Stimulated activated CD8-positive, alpha-beta memory T cell treated with anti-CD3 and anti-CD28 coated beads, Interleukin-7, amount 100 ng/mL, for 1 hour (primary cell): ENCODE measurements at regions not wholly inside any gene's neighbourhood (a gene's known extent, or its start where the extent isn't known, plus 50 kb on each side); places are given as distances from the start of the nearest gene placed in this dataset.

Source experiments
- DNase-seq, 2 donors: peaks; one replicate each; pipeline ENCODE4 v3.0.0-alpha.2; 2020; ENCODE audit warnings: low read depth in 2 of 2

GRCh38 chr2:144708626-144709025 lies 188.7 kb upstream of the ZEB2 start:
- DNase-seq: no peak

- no peak for DNase-seq
These were observed 187.9 kb upstream of the ZEB2 start for GRCh38 chr2:144707736-144708326.

- DNase-seq: no peak
These were observed 186.7 kb upstream of the ZEB2 start for GRCh38 chr2:144706647-144707046.

- DNase-seq: no peak
These were observed 185.7 kb upstream of the ZEB2 start for GRCh38 chr2:144705328-144706245.

- no peak for DNase-seq
These were observed 184.8 kb upstream of the ZEB2 start for GRCh38 chr2:144704709-144705095.

GRCh38 chr2:144703852-144704708 lies 184.2 kb upstream of the ZEB2 start:
- DNase-seq: no peak

GRCh38 chr2:144702051-144702450 lies 182.1 kb upstream of the ZEB2 start:
- no peak for DNase-seq

- DNase-seq: no peak
These were observed 181.3 kb upstream of the ZEB2 start for GRCh38 chr2:144701259-144701658.

- no peak for DNase-seq
These were observed 178.2 kb upstream of the ZEB2 start for GRCh38 chr2:144698156-144698555.

- DNase-seq: no peak
These were observed 175.7 kb upstream of the ZEB2 start for GRCh38 chr2:144695657-144696056.

GRCh38 chr2:144694456-144694855 lies 174.5 kb upstream of the ZEB2 start:
- DNase-seq: no peak

- DNase-seq: no peak
These were observed 173.3 kb upstream of the ZEB2 start for GRCh38 chr2:144693179-144693578.

GRCh38 chr2:144692661-144693060 lies 172.7 kb upstream of the ZEB2 start:
- no peak for DNase-seq

- no peak for DNase-seq
These were observed 170.9 kb upstream of the ZEB2 start for GRCh38 chr2:144690771-144691170.

GRCh38 chr2:144686518-144687215 lies 166.7 kb upstream of the ZEB2 start:
- DNase-seq: no peak

- DNase-seq: no peak
These were observed 164.0 kb upstream of the ZEB2 start for GRCh38 chr2:144683966-144684365.

GRCh38 chr2:144683107-144683753 lies 163.3 kb upstream of the ZEB2 start:
- DNase-seq: no peak

GRCh38 chr2:144682248-144682647 lies 162.3 kb upstream of the ZEB2 start:
- DNase-seq: no peak

GRCh38 chr2:144681389-144681788 lies 161.5 kb upstream of the ZEB2 start:
- DNase-seq: no peak

GRCh38 chr2:144679942-144680341 lies 160.0 kb upstream of the ZEB2 start:
- DNase-seq: no peak

GRCh38 chr2:144678736-144679135 lies 158.8 kb upstream of the ZEB2 start:
- no peak for DNase-seq
